H9 (cell line): ENCODE measurements at regions not wholly inside any gene's neighbourhood (a gene's known extent, or its start where the extent isn't known, plus 50 kb on each side); places are given as distances from the start of the nearest gene placed in this dataset.

Experiments
- DNase-seq: peaks from one replicate; pipeline ENCODE4 v3.0.0-alpha.2; 2017
- H2AFZ ChIP-seq: one replicate; pipeline ENCODE4 v1.6.1; 2013; ENCODE audit warnings: mild to moderate bottlenecking, low read length, control low read depth, moderate library complexity
- H2AK5ac ChIP-seq: 2 replicates; pipeline ENCODE4 v1.6.1; 2013; ENCODE audit warnings: low read length, control low read depth, mixed read lengths; ENCODE audit not compliant: insufficient read length
- H2BK120ac ChIP-seq: one replicate; pipeline ENCODE4 v1.6.1; 2013; ENCODE audit warnings: low read depth, mild to moderate bottlenecking, low read length, control low read depth, inconsistent platforms; ENCODE audit not compliant: poor library complexity, severe bottlenecking
- H2BK12ac ChIP-seq: 2 replicates; pipeline ENCODE4 v1.6.1; 2013; ENCODE audit warnings: low read length, control low read depth, mixed read lengths, low read depth; ENCODE audit not compliant: insufficient read length
- H2BK15ac ChIP-seq: 2 replicates; pipeline ENCODE4 v1.6.1; 2013; ENCODE audit warnings: low read depth, low read length, control low read depth
- H2BK20ac ChIP-seq: one replicate; pipeline ENCODE4 v1.6.1; 2013; ENCODE audit warnings: low read depth, mild to moderate bottlenecking, low read length, control low read depth, inconsistent platforms; ENCODE audit not compliant: poor library complexity, severe bottlenecking
- H2BK5ac ChIP-seq: 2 replicates; pipeline ENCODE4 v1.6.1; 2013; ENCODE audit warnings: low read length, control low read depth, mixed read lengths; ENCODE audit not compliant: insufficient read length
- H3K14ac ChIP-seq: 2 replicates; pipeline ENCODE4 v1.6.1; 2013; ENCODE audit warnings: low read length, control low read depth; ENCODE audit not compliant: insufficient read depth
- H3K18ac ChIP-seq: 2 replicates; pipeline ENCODE4 v1.6.1; 2013; ENCODE audit warnings: low read depth, mild to moderate bottlenecking, mixed read lengths, low read length, control low read depth; ENCODE audit not compliant: insufficient read length
- H3K23ac ChIP-seq: 2 replicates; pipeline ENCODE4 v1.6.1; 2013; ENCODE audit warnings: low read length, control low read depth, mixed read lengths, low read depth; ENCODE audit not compliant: insufficient read length
- H3K23me2 ChIP-seq: 2 replicates; pipeline ENCODE4 v1.6.1; 2013; ENCODE audit warnings: low read depth, mild to moderate bottlenecking, mixed read lengths, low read length, control low read depth; ENCODE audit not compliant: insufficient read length, poor library complexity, severe bottlenecking
- H3K27ac ChIP-seq: 2 replicates; pipeline ENCODE4 v1.5.1; 2013; ENCODE audit warnings: low read length, control low read depth, mixed read lengths, low read depth; ENCODE audit not compliant: insufficient read length
- H3K27me3 ChIP-seq: 2 replicates; pipeline ENCODE4 v1.6.1; 2013; ENCODE audit warnings: low read length, control low read depth, inconsistent platforms; ENCODE audit not compliant: insufficient read depth
- H3K4ac ChIP-seq: 2 replicates; pipeline ENCODE4 v1.6.1; 2013; ENCODE audit warnings: low read depth, mild to moderate bottlenecking, control low read depth, inconsistent platforms, low read length, moderate library complexity
- H3K4me1 ChIP-seq: 2 replicates; pipeline ENCODE4 v1.6.1; 2013; ENCODE audit warnings: low read length, control low read depth, inconsistent platforms; ENCODE audit not compliant: insufficient read depth
- H3K4me2 ChIP-seq: 2 replicates; pipeline ENCODE4 v1.6.1; 2013; ENCODE audit warnings: low read length, control low read depth, mixed read lengths; ENCODE audit not compliant: insufficient read length, insufficient read depth
- H3K56ac ChIP-seq: 2 replicates; pipeline ENCODE4 v1.6.1; 2013; ENCODE audit warnings: low read depth, mild to moderate bottlenecking, mixed read lengths, low read length, control low read depth; ENCODE audit not compliant: insufficient read length
- H3K79me1 ChIP-seq: 2 replicates; pipeline ENCODE4 v1.6.1; 2013; ENCODE audit warnings: low read depth, mild to moderate bottlenecking, moderate library complexity, low read length, control low read depth, inconsistent platforms; ENCODE audit not compliant: insufficient read depth, poor library complexity, severe bottlenecking
- H3K79me2 ChIP-seq: 2 replicates; pipeline ENCODE4 v1.6.1; 2013; ENCODE audit warnings: low read length, control low read depth, inconsistent platforms; ENCODE audit not compliant: insufficient read depth
- H3K9ac ChIP-seq: 2 replicates; pipeline ENCODE4 v1.6.1; 2013; ENCODE audit warnings: low read length, control low read depth, mixed read lengths; ENCODE audit not compliant: insufficient read length; ENCODE audit errors: extremely low read depth
- H3K9me3 ChIP-seq: one replicate; pipeline ENCODE4 v1.6.1; 2013; ENCODE audit warnings: low read depth, low read length, inconsistent platforms; ENCODE audit not compliant: control insufficient read depth
- H3T11ph ChIP-seq: one replicate; pipeline ENCODE4 v1.6.1; 2013; ENCODE audit warnings: mild to moderate bottlenecking, low read length, control low read depth, inconsistent platforms
- H4K20me1 ChIP-seq: one replicate; pipeline ENCODE4 v1.6.1; 2013; ENCODE audit not compliant: control insufficient read depth, insufficient read length, insufficient read depth
- H4K5ac ChIP-seq: 2 replicates; pipeline ENCODE4 v1.6.1; 2013; ENCODE audit warnings: low read depth, mild to moderate bottlenecking, mixed read lengths, low read length, control low read depth; ENCODE audit not compliant: insufficient read length
- H4K8ac ChIP-seq: replicated peaks from 2 replicates; pipeline ENCODE4 v1.6.1; 2013; ENCODE audit warnings: low read length, control low read depth, mixed read lengths, low read depth; ENCODE audit not compliant: insufficient read length
- H4K91ac ChIP-seq: 2 replicates; pipeline ENCODE4 v1.6.1; 2013; ENCODE audit warnings: low read depth, mild to moderate bottlenecking, moderate library complexity, mixed read lengths, low read length, control low read depth; ENCODE audit not compliant: insufficient read length
- H3K27ac Mint-ChIP-seq, 3 experiments: 2 replicates in 2 of 3; 3 replicates in 1 of 3; pipeline ENCODE4 v1.8.0; 2020 to 2021; ENCODE audit warnings: mixed read lengths in 3 of 3, mild to moderate bottlenecking in 1 of 3, moderate library complexity in 1 of 3
- H3K27me3 Mint-ChIP-seq: 2 replicates; pipeline ENCODE4 v1.8.0; 2021; ENCODE audit warnings: low read depth, mild to moderate bottlenecking, moderate library complexity, mixed read lengths
- H3K36me3 Mint-ChIP-seq, 3 experiments: 2 replicates in 2 of 3; 3 replicates in 1 of 3; pipeline ENCODE4 v1.8.0; 2020 to 2021; ENCODE audit warnings: low read depth in 3 of 3, mixed read lengths in 3 of 3; ENCODE audit not compliant: insufficient read depth in 1 of 3
- H3K4me1 Mint-ChIP-seq, 2 experiments: 2 replicates each; pipeline ENCODE4 v1.8.0; 2020; ENCODE audit warnings: mixed read lengths in 2 of 2
- H3K4me3 Mint-ChIP-seq, 2 experiments: 2 replicates in 1 of 2; 3 replicates in 1 of 2; pipeline ENCODE4 v1.8.0; 2020 to 2021; ENCODE audit warnings: mild to moderate bottlenecking in 2 of 2, mixed read lengths in 2 of 2, moderate library complexity in 1 of 2
- H3K9me3 Mint-ChIP-seq, 2 experiments: 2 replicates in 1 of 2; 3 replicates in 1 of 2; pipeline ENCODE4 v1.8.0; 2020; ENCODE audit warnings: mild to moderate bottlenecking in 2 of 2, mixed read lengths in 2 of 2, moderate library complexity in 1 of 2
- WGBS: extraction: QIAGEN DNeasy Blood & Tissue Kit; methylation state at CpG from one replicate; pipeline ENCODE4 v1.1.7; 2013; ENCODE audit warnings: missing lambda C conversion rate, low lambda C conversion rate, mixed read lengths; ENCODE audit not compliant: insufficient read length; ENCODE audit errors: extremely low coverage; 5-methylcytosine and 5-hydroxymethylcytosine counted together
- TF ChIP-seq, protein P1 (sequence below): fragments of 200-600 bp; sonication (generic); conservative IDR thresholded peaks from 3 replicates; pipeline ENCODE4 v1.8.0; 2021; ENCODE audit warnings: antibody characterized with exemption, mild to moderate bottlenecking

GRCh38 chr2:84320940-84321339, 138.1 kb downstream of the SUCLG1 start:
- no CpG with 5 or more reads among the region's 2 CpGs for WGBS

More at GRCh38 chr2:84320940-84321339, 138.1 kb downstream of the SUCLG1 start:
- H4K8ac ChIP-seq, result no peak overlapping the region
- H2BK12ac ChIP-seq, result no peak overlapping the region
- no peak for DNase-seq
- no peak overlapping the region for H2BK5ac ChIP-seq
- TF ChIP-seq, protein P1, sequence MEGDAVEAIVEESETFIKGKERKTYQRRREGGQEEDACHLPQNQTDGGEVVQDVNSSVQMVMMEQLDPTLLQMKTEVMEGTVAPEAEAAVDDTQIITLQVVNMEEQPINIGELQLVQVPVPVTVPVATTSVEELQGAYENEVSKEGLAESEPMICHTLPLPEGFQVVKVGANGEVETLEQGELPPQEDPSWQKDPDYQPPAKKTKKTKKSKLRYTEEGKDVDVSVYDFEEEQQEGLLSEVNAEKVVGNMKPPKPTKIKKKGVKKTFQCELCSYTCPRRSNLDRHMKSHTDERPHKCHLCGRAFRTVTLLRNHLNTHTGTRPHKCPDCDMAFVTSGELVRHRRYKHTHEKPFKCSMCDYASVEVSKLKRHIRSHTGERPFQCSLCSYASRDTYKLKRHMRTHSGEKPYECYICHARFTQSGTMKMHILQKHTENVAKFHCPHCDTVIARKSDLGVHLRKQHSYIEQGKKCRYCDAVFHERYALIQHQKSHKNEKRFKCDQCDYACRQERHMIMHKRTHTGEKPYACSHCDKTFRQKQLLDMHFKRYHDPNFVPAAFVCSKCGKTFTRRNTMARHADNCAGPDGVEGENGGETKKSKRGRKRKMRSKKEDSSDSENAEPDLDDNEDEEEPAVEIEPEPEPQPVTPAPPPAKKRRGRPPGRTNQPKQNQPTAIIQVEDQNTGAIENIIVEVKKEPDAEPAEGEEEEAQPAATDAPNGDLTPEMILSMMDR, result no peak
- H3K27me3 ChIP-seq, result no peaks in the 10 kb centered on the region
- no peak overlapping the region for H3K4ac ChIP-seq
- no peak overlapping the region for H2AFZ ChIP-seq
- H2AK5ac ChIP-seq, result no peak overlapping the region
- Mint-ChIP-seq H3K27ac (no peak overlapping the region), H3K4me3 (no peak overlapping the region), H3K27me3 (no peaks in the 10 kb centered on the region; the same call in 1 of the 2 replicates), H3K36me3 (no peaks in the 10 kb centered on the region), H3K4me1 (peaks cover 7 to 16% of the 10 kb centered on the region in 2 experiments), H3K9me3 (peaks cover 0 to 3% of the 10 kb centered on the region in 2 experiments; a peak in 1 of 5 replicates)
- no peak overlapping the region for H2BK120ac ChIP-seq
- no peaks in the 10 kb centered on the region for H4K20me1 ChIP-seq
- no peak overlapping the region for H4K91ac ChIP-seq
- H3K79me2 ChIP-seq, result no peaks in the 10 kb centered on the region
- no peak overlapping the region for H2BK20ac ChIP-seq
- no peaks in the 10 kb centered on the region for H3K79me1 ChIP-seq
- no peak overlapping the region for H3K18ac ChIP-seq
- H4K5ac ChIP-seq, result no peak overlapping the region
- no peaks in the 10 kb centered on the region for H3K9me3 ChIP-seq
- no peak overlapping the region for H3K27ac ChIP-seq
- no peak overlapping the region for H3K9ac ChIP-seq
- no peak overlapping the region for H3K14ac ChIP-seq
- no peak overlapping the region for H2BK15ac ChIP-seq
- H3K23me2 ChIP-seq, result no peaks in the 10 kb centered on the region
- no peaks in the 10 kb centered on the region for H3K4me1 ChIP-seq
- H3K23ac ChIP-seq, result no peak overlapping the region
- no peak overlapping the region for H3K56ac ChIP-seq
- H3K4me2 ChIP-seq, result no peak overlapping the region
- H3T11ph ChIP-seq, result no peak overlapping the region
